Anterior cingulate cortex (tissue), 58 donors: ENCODE measurements at regions not wholly inside any gene's neighbourhood (a gene's known extent, or its start where the extent isn't known, plus 50 kb on each side); places are given as distances from the start of the nearest gene placed in this dataset.
"Not testable (repeated sequence)": the region's sequence is repeated elsewhere in the genome, so short reads cannot be mapped to it uniquely, and the experiment has no call there.

Source experiments
- DNase-seq, 58 donors: peaks; one replicate each; lab custom pipeline; 2025; lab: John Stamatoyannopoulos, UW

DNA sequence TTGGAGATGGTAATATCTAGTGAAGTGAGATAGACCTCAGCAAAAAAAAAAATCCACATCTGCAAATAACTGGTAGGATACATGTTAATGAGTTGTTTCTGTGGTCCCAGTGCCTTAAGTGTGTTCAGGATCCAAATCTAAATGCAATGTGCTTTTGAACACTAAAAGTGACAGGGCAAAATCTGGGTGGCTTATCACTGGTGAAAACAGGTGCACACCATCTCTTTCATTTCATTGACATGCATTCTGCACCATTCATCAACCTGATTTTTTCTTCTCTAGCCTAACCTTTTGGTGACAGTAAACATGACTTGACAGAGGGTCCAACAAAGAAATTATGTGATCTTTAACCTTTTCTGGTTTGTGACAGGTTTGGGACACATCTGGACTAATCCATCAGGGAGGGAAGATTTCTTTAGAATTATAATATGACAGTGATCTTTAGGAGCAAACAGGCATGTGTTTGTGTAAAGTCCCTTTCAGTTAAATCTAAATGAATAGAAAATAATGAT, 201.6 kb upstream of the NEGR1 start:
- DNase-seq, result no peak

DNA sequence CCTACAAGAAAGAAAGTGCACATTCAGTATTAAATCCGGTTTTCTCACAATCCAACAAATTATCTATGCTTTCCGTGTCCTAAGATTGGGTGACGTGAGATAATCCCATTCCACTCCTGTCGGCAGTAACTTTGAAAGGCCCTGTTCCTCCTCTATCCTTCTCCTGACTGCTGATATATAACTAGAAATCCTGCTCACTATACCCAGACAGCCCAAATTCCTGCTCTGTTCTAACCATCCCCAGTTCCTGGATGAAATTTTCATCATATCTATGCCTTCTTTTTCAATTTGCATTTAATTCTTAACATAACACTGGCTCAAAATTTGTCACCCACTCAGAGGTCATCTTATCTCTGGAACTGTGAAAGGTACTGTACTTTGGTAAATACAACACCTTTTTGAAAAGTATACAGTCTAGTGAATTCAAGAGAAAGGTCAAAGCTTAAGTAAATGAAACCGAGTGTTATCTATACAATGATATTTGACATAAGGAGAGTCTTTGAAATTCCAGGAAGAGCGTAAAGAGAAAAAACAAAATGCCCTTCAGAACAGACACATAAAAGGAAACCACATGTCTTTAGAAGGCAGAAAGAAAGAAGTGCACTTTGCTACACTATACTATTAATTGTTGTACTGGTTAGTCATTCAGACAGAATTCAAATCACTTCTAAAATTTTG, 200.5 kb upstream of the NEGR1 start:
- no peak for DNase-seq

DNA sequence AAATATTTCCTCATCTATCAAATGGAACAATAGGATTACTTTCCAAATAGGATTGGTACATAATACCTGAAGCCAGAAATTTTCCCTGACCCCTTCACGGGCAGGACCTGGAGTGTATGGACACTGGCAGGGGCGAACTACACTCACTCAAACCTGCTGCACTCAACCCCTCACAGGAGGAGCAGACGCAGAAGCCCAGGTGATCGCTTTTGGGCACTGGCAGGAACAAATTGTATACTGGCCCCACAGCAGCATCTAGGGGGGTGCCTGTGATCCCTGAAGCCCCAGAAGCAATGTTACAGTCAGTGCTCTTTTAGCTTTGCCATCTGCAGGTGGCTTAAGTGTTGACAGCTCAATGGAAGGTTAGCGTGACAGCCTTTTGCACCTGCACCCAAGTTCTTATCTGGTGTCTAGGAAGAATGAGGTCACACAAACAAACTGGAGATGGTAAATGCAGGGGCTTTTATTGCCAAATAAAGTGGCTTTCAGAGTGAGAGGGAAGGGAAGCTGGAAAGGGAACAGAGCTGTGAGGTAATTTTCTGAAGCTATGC, 199.2 kb upstream of the NEGR1 start:
- no peak for DNase-seq

DNA sequence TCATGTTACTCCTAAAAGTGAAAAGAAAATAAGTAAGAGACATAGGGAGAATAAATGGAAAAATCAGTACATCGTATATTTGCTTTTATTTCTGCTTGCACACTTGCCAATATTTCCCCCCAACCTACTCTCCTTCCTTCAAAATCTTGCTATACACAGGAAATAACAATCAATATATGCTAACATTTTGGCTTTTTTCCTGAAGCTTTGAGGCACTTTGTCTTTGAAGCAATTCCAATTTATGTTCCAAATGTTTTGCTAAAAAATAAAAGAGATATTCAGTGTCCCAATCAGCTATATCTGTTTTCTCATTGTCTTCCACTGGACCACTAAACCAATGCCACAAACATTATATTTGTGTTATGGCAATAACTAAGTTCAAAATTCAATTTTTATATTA, 184.0 kb upstream of the NEGR1 start:
- no peak for DNase-seq

GRCh38 chr1:72462186-72462905, 180.0 kb upstream of the NEGR1 start:
- no peak for DNase-seq

DNA sequence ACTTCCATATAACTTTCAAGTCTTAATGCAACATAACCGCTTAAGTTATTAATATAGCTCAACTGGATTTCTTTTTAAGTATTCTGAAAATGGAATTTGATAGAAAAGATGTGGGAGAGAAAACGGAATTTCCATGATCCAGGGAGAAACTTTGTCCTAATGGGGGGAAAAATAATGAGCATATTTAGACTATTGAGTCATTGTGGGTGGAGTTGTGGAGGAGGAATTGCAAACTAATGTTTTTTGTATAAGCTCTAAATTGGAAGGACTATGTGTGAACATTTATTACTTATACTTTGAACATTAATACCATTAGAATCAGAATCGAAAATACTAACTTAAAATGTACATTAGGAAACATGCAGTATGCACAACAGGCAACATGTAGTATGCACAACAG, 159.9 kb upstream of the NEGR1 start:
- no peak for DNase-seq

GRCh38 chr1:72439036-72439435, 156.7 kb upstream of the NEGR1 start:
- DNase-seq, result no peak

DNA sequence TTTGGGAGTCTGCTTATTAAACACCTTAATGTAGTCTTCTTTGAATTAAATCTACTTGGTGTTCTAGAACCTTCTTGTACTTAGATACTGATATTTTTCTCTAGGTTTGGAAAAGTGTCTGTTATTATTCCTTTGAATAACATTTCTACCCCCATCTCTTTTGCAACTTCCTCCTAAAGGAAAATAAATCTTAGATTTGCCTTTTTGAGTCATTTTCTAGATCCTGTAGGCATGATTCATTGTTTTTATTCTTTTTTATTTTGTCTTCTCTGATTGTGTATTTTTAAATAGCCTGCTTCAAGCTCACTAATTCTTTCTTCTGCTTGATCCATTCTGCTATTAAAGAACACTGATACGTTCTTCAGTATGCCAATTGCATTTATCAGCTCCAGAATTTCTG, 155.9 kb upstream of the NEGR1 start:
- DNase-seq, result no peak

- DNase-seq, result no peak
Measured at GRCh38 chr1:72435025-72435424, 152.7 kb upstream of the NEGR1 start.

DNA sequence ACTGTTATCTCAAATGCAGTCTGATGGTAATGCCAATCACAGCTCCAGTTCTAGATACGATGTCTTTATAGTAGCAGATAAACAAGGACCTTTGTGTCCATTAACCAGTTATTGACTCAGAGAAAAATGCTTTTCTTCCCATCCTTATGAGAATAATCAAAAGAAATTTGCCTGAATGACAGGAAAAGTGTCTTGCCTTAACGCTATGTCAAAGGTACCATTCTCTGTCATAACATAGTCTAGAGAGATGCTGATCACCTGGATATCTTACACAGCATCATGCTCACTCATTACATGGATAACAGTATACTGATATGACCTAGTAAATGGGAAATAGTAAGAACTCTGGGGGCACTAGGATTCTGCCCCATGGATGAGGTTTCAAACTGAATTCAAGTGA, 151.7 kb upstream of the NEGR1 start:
- no peak for DNase-seq

GRCh38 chr1:72433591-72433990, 151.3 kb upstream of the NEGR1 start:
- no peak for DNase-seq

DNA sequence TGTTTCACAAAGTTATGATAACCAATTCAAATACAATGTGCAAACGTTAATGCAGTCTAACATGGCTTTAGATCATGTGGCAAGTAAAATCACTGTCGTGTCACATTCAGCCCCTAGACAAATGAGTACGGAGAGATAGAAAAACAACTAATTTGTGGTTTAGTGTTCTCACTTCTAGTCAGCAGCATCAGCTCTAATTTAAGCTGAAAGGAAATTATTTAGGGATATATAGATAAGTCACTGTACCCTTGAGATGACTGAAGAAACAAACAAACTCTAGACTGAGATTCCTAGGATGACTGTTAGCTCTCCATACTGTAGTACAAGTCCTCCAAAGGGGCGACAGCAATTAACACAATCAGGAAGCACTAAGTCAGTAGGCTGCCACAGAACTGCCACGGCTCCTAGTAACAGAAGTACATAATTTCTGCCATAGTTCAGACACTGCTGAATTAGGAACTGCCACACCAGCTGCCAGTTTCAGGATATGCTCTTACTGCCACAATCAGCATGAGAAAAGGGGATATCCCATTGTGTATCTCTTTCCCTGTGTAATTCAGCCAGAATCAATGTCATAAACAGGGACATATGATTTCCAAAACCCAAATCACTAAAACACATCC, 150.4 kb upstream of the NEGR1 start:
- no peak for DNase-seq

GRCh38 chr1:72431810-72432209, 149.5 kb upstream of the NEGR1 start:
- no peak for DNase-seq

DNA sequence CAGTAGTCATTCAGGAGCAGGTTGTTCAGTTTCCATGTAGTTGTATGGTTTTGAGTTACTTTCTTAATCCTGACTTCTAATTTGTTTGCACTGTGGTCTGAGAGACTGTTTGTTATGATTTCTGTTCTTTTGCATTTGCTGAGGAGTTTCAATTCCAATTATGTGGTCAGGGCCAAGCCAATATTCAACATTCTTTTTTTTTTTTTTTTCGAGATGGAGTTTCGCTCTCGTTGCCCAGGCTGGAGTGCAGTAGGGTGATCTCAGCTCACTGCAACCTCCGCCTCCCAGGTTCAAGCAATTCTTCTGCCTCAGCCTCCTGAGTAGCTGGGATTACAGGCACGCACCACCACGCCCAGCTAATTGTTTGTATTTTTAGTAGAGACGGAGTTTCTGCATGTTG, 145.9 kb upstream of the NEGR1 start:
- not testable (repeated sequence) for DNase-seq

DNA sequence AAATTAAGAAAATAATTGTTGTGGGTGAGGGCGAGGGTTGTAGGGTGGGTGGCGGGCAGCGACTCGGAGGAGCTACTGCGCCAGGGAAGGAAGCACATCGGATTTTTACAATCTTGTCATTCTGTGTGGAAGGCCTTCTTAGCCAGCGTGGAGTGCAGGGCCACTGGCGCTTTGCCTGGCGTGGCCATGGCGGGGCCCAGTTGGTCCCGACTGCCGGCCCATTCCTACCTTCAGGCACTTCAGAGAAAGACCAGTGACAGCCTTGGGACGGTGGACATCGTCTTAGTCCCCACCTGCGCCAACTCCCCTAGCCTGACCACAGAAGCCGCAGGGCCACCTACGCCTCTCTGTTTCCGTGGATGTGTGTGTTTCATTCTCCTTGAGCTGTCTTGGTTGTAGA, 136.9 kb upstream of the NEGR1 start:
- no peak for DNase-seq

- DNase-seq, result no peak
Measured at GRCh38 chr1:72412286-72412685, 129.9 kb upstream of the NEGR1 start.

DNA sequence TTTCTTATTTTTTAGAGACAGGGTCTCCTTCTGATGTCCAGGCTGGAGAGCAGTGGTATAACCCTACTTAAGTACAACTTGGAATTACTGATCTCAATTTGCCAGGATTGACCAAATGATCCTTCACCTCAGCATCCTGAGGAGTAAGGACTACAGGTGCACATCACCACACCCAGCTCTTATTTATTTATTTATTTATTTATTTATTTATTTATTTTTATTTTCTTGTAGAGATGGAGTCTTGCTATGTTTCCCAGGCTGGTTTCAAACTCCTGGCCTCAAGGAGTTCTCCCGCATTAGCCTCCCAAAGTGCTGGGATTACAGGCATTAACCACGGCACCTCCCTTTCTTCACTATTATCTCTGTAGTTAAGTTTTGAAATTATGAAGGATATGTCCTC, 117.5 kb upstream of the NEGR1 start:
- DNase-seq, result no peak

- no peak for DNase-seq
Measured at GRCh38 chr1:72397786-72398185, 115.4 kb upstream of the NEGR1 start.

- DNase-seq, result no peak
Measured at GRCh38 chr1:72394457-72394856, 112.1 kb upstream of the NEGR1 start.

GRCh38 chr1:72379072-72379471, 96.7 kb upstream of the NEGR1 start:
- no peak for DNase-seq

GRCh38 chr1:72375226-72375625, 92.9 kb upstream of the NEGR1 start:
- DNase-seq, result no peak
